KOPT-K1 (cell line): ENCODE measurements at regions not wholly inside any gene's neighbourhood (a gene's known extent, or its start where the extent isn't known, plus 50 kb on each side); places are given as distances from the start of the nearest gene placed in this dataset.

ENCODE experiments used
- H3K27ac ChIP-seq: fragments of 200-600 bp; sonication (generic); 2 replicates; pipeline ENCODE4 v1.5.1; 2016; ENCODE audit warnings: antibody characterized with exemption, mild to moderate bottlenecking, low read depth, low read length; ENCODE audit not compliant: poor library complexity, severe bottlenecking
- H3K36me3 ChIP-seq: fragments of 200-600 bp; sonication (generic); 2 replicates; pipeline ENCODE4 v1.5.1; 2017; ENCODE audit warnings: antibody characterized with exemption, mild to moderate bottlenecking, low read length, moderate library complexity; ENCODE audit not compliant: insufficient read depth
- H3K9me3 ChIP-seq: fragments of 200-600 bp; sonication (generic); 2 replicates; pipeline ENCODE4 v1.5.1; 2017; ENCODE audit warnings: antibody characterized with exemption, low read length, mild to moderate bottlenecking; ENCODE audit not compliant: insufficient read depth, poor library complexity, severe bottlenecking

DNA sequence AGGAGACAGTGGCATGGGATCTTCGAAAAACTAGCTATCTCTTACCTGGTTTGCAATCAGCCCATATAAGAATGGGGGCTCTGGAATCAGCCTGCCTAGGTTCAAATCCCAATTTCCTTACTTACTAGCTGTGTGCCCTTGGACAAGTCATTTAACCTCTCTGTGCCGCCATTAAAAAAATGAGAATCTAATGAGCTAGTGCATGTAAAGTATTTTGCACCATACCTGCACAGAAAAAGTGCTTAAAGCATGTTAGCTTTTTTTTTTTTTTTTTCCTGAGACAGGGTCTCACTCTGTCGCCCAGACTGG is 181.8 kb downstream of the SHQ1 start:
- no peaks in the 10 kb centered on the region for H3K9me3 ChIP-seq
- no peak overlapping the region for H3K27ac ChIP-seq
- no peaks in the 10 kb centered on the region for H3K36me3 ChIP-seq

DNA sequence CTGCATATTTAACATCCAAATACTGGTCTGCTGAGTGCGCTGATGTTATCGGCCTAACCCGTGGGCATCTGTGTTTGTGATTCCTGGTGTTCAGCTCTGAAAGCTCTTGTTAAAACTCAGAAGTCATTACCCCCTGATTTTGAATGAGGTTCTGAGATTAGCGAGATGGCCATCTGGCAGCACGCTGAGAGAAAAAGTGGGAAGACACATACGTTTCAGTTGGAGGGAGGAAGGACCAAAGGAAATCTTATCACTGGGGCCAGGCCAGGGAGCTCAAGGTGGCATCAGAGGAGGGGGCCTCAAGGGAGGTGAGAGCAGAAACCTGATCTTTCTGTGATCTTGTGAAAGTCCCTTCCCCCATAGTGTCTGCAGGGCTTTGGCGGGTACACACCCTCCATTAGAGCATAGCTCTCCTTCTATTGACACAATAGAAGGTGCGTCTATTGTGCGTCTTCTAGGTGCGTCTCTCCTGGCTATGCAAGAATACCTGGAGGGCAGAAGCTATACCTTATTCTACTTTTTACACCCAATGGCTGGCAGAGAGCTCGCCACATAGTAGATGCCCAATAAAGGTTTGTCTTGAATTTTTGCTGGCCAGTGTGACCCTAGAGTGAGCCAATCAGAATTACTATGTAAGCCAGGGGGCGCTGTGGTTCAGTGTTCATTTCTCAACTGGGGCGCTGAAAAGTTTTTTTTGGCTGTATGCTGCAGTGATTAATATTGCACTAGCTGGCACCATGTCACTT is 182.4 kb downstream of the SHQ1 start:
- no peaks in the 10 kb centered on the region for H3K9me3 ChIP-seq

GRCh38 chr3:72665103-72665502 is 183.1 kb downstream of the SHQ1 start:
- Histone ChIP-seq H3K36me3 (no peaks in the 10 kb centered on the region), H3K27ac (no peak overlapping the region), H3K9me3 (no peaks in the 10 kb centered on the region)

More for the DNA sequence above, 182.4 kb downstream of the SHQ1 start:
- Histone ChIP-seq H3K36me3 (no peaks in the 10 kb centered on the region), H3K27ac (no peak overlapping the region)

- Histone ChIP-seq H3K27ac (no peak overlapping the region), H3K36me3 (no peaks in the 10 kb centered on the region), H3K9me3 (no peaks in the 10 kb centered on the region)
Observed at GRCh38 chr3:72664184-72664975, 183.9 kb downstream of the SHQ1 start.

GRCh38 chr3:72663429-72663828 is 184.8 kb downstream of the SHQ1 start:
- Histone ChIP-seq H3K27ac (no peak overlapping the region), H3K36me3 (no peaks in the 10 kb centered on the region)

GRCh38 chr3:72661115-72661457 is 187.2 kb downstream of the SHQ1 start:
- no peaks in the 10 kb centered on the region for H3K9me3 ChIP-seq
- no peak overlapping the region for H3K27ac ChIP-seq

More at GRCh38 chr3:72663429-72663828, 184.8 kb downstream of the SHQ1 start:
- H3K9me3 ChIP-seq: no peaks in the 10 kb centered on the region

DNA sequence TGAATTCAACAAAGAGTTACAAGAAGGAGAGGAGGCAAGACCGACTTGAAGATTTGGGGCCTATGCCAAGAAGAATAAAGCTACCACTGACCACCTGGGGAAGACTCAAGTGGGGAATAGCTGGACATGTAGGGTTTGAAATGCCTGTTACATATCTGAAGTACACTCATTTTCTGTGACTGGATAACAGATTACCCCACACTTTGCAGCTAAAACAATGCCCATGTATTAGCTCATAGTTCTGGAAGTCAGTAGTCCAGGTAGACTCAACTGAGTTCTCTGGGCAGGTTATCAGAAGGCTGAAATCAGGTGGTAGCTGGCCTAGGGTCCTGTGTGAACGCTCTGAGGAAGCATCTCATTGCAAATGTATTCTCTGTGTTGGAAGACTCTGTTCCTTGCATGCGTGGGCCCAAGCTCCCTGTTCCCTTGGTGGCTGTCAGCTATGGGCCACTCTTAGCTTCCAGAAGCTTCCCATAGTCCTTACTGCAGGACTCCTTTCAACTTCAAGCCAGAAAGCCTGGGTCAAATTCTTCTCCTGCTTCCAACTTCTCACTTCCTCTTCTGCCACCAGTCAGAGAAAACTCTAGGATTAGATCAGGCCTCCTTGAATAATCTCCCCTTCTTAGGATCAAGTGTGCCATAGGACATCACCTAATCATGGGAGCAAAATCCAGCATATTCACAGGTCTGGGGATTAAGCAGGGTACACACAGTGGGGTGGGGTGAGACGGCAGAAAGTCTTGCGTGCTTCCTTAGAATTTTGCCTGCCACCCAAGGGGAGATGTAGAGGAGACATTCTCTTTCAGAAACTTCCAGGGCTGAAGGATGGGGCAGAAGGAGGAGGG is 187.8 kb downstream of the SHQ1 start:
- no peak overlapping the region for H3K27ac ChIP-seq

More at GRCh38 chr3:72661115-72661457, 187.2 kb downstream of the SHQ1 start:
- H3K36me3 ChIP-seq: no peaks in the 10 kb centered on the region

DNA sequence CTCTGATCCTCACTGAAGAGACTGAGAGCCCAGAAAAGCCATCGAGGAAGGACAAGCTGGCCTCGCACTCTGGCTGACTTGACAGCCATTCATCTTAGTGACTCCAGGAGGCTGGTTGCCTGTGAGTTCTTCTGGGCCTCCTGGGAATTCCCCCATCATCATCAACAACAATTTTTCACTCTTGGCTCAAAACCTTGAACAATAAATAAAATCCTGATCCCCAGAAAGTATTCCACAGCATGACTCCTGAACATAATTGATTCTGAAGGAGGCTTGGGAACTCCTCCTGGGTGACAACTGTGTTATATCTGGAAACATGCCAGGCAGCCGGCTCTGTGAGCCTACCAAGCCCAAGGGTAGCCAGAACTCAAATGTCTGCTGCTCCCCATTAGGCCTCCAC is 188.6 kb downstream of the SHQ1 start:
- no peak overlapping the region for H3K27ac ChIP-seq
- no peaks in the 10 kb centered on the region for H3K36me3 ChIP-seq
- no peaks in the 10 kb centered on the region for H3K9me3 ChIP-seq

More for the DNA sequence above, 187.8 kb downstream of the SHQ1 start:
- no peaks in the 10 kb centered on the region for H3K9me3 ChIP-seq
- H3K36me3 ChIP-seq: no peaks in the 10 kb centered on the region

DNA sequence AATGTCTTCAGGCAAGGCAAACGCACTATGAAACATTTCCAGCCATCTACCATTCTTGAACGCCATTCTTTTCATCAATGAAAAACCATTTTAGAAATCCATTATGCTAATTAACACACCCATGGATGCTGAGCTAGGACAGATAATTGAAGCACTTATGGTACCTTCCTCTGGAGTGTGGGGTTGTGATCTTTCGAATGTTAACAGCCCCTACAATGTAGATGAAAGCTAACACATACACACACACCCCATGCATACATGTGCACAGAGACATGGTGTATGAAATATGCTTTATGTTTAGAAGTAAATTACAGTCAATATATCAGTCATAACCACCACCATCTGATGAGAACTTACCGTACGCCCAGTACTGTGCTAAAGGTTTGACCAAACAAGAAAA is 189.1 kb downstream of the SHQ1 start:
- Histone ChIP-seq H3K9me3 (no peaks in the 10 kb centered on the region), H3K27ac (no peak overlapping the region), H3K36me3 (no peaks in the 10 kb centered on the region)

DNA sequence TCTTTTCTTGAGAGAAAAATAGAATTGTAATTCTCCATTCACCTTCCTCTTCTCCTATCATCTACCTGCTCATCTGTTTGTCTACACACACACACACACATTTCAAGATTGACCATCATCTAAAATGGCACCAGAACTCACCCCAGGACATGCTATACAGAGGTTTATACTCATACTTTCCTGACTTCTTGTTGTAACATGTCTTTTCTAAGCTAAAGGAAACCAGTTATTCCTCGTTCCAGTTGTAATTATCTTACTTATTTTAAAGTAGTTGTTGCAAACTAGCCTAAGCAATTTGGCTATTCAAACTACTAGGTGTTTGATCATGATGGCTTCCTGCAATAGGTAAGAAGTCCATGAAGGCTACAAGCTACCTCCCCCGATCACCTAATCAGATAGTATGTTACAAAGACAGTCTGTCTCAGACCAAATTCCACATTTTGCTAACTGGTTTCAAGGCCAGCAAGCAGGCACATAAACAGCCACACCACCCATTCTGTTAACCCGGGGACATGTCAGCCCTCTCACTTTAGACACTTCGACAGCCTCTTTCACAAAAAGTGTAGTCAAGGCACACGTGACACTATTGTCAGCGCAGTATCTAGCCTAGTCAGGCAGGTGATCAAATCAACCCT is 189.7 kb downstream of the SHQ1 start:
- Histone ChIP-seq H3K27ac (no peak overlapping the region), H3K9me3 (no peaks in the 10 kb centered on the region), H3K36me3 (no peaks in the 10 kb centered on the region)

DNA sequence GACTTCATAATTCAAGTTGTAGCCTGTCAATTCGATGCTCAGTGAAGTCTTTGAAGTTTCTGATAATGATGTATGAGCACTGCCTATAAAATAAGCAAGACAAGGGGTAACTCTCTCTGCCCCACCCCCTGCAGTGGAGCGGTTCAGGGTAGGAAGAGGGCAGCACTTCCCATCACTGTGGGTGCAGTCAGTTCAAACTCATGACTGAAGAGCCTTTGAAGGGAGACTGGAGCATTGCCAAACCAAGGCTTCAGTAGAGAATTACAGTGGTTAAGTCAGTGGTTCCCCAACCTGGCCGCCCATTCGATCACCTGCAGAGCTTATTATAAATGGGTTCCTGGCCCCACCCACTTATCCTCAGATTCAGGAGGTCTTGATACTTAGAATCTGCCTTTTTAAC is 190.6 kb downstream of the SHQ1 start:
- Histone ChIP-seq H3K27ac (no peak overlapping the region), H3K36me3 (no peaks in the 10 kb centered on the region), H3K9me3 (no peaks in the 10 kb centered on the region)

GRCh38 chr3:72655723-72656122 is 192.5 kb downstream of the SHQ1 start:
- Histone ChIP-seq H3K36me3 (no peaks in the 10 kb centered on the region), H3K27ac (no peak overlapping the region), H3K9me3 (no peaks in the 10 kb centered on the region)

- Histone ChIP-seq H3K27ac (no peak overlapping the region), H3K9me3 (no peaks in the 10 kb centered on the region), H3K36me3 (no peaks in the 10 kb centered on the region)
Observed at GRCh38 chr3:72655131-72655551, 193.1 kb downstream of the SHQ1 start.

DNA sequence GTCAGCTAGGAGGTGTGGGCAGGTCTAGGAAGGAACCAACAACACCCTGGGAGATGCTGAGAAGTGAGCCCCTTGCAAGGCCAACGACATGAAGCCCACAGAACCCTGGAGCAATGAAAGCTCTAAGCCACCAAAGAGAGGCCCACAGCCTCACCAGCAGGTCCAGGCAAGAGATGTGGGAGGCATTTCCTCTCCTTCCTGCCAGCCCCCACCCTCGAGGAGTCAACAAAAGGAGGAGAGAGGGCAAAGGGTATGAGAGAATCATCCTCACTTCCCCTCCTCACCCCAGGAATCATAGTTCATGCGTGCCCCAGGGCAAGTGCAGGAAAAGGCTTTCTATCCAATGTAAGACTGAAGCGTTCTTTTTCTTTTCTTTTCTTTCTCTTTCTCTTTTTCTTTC is 195.8 kb downstream of the SHQ1 start:
- no peaks in the 10 kb centered on the region for H3K9me3 ChIP-seq
- no peak overlapping the region for H3K27ac ChIP-seq
- no peaks in the 10 kb centered on the region for H3K36me3 ChIP-seq

DNA sequence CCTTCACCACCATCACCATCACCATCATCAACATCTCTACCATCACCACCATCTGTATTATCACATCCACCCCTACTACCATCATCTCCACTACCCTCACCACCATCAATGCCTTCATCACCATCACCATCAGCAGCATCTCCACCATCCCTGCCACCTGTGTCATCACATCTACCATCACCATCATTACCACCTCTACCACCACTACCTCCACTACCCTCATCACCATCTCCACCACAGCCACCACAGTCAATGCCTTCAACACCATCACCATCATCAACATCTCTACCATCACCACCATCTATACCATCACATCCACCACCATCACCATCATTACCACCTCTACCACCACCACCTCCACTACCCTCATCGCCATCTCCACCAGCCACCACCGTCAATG is 196.7 kb downstream of the SHQ1 start:
- Histone ChIP-seq H3K36me3 (no peaks in the 10 kb centered on the region), H3K27ac (no peak overlapping the region), H3K9me3 (no peaks in the 10 kb centered on the region)
